ENCODE measurements at regions not wholly inside any gene's neighbourhood (a gene's known extent, or its start where the extent isn't known, plus 50 kb on each side); places are given as distances from the start of the nearest gene placed in this dataset.
A peak's percentile ranks its signal among the peaks of the same experiment; 100 is the strongest.

GRCh38 chr7:12873571-12873970, 186.1 kb downstream of the ARL4A start:
- TF ChIP-seq, protein P1, sequence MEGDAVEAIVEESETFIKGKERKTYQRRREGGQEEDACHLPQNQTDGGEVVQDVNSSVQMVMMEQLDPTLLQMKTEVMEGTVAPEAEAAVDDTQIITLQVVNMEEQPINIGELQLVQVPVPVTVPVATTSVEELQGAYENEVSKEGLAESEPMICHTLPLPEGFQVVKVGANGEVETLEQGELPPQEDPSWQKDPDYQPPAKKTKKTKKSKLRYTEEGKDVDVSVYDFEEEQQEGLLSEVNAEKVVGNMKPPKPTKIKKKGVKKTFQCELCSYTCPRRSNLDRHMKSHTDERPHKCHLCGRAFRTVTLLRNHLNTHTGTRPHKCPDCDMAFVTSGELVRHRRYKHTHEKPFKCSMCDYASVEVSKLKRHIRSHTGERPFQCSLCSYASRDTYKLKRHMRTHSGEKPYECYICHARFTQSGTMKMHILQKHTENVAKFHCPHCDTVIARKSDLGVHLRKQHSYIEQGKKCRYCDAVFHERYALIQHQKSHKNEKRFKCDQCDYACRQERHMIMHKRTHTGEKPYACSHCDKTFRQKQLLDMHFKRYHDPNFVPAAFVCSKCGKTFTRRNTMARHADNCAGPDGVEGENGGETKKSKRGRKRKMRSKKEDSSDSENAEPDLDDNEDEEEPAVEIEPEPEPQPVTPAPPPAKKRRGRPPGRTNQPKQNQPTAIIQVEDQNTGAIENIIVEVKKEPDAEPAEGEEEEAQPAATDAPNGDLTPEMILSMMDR (conservative IDR thresholded peaks at IDR 0.05; ENCODE audit: low read length) = no peak
- no peak for DNase-seq (ENCODE audit: low read depth)
- H3K4me3 ChIP-seq (ENCODE audit: low read length) = no peak overlapping the region

- no peak overlapping the region for H3K4me3 ChIP-seq (ENCODE audit: low read length)
- TF ChIP-seq, protein P1 (conservative IDR thresholded peaks at IDR 0.05; ENCODE audit: low read length) = no peak
- DNase-seq (ENCODE audit: low read depth) = no peak
Observed at GRCh38 chr7:12879139-12879538, 191.7 kb downstream of the ARL4A start.

DNA sequence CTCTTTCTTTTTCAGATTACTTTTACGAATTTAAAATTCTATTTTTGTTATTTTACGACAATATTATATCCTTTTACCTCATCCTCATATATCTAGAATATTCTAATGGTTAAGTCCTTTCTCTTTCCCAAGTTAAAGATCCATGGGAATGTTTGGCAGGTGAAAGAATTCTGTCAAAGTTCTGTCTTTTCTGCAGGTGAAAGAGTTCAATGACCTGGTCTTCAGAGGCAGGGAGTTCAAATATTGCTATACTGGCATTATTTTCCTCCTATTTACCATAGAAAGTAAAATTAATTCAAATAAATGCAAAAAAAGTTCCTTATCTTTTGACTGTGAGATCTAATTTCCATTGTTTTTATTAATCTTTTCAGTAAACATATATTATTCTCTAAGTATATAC, 194.3 kb downstream of the ARL4A start:
- TF ChIP-seq, protein P1 (conservative IDR thresholded peaks at IDR 0.05; ENCODE audit: low read length) = no peak
- no peak overlapping the region for H3K4me3 ChIP-seq (ENCODE audit: low read length)
- no peak for DNase-seq (ENCODE audit: low read depth)

- TF ChIP-seq, protein P1 (conservative IDR thresholded peaks at IDR 0.05; ENCODE audit: low read length) = no peak
- H3K4me3 ChIP-seq (ENCODE audit: low read length) = no peak overlapping the region
- DNase-seq (ENCODE audit: low read depth) = no peak
Observed at GRCh38 chr7:12882710-12883109, 195.3 kb downstream of the ARL4A start.

DNA sequence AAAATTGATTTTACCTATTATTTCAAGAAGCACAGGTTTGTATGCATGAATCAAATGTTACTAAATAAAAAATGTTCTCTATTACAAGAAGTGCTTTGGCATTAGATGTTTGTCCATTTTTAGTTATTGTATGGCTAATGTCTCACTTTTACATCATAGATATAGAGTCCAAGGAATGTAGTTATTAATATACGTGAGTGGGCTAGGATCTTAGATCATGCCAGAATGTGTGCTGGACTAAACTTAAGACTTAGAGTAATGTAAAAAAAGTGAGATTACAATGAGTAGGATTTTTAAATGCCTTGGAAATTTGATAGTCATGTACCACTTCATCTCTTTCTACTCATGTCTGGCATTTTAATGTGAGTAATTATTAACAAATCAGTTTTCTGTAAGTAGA, 196.6 kb downstream of the ARL4A start:
- no peak overlapping the region for H3K4me3 ChIP-seq (ENCODE audit: low read length)
- no peak for DNase-seq (ENCODE audit: low read depth)
- TF ChIP-seq, protein P1 (conservative IDR thresholded peaks at IDR 0.05; ENCODE audit: low read length) = no peak

DNA sequence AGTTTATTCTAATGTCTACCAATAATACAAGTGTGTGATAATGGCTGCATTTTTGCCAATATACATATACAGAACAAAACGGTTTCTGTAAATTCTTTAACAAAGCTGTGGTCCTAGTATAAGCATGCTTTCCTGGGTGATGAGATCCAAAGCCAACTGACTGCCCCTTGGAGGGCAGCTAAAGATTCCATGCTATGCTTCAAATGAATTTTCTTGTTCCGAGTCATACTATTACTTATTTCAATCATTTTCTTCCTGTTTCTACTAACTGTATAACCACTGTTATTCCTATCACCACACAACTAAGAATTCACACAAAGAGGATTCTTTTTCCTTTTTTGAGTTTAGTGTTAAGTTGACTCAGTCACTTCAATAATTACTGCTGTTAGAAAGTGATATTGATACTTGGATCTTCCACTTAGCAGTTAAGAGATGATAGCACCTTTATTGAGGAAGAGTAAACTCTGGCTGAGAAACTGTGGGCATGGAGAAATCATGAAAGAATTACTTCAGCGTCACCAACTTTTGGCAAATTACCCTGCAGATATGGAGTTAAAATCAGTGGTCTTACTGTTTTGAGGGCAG, 197.5 kb downstream of the ARL4A start:
- peak; percentile 30 for DNase-seq (ENCODE audit: low read depth)
- TF ChIP-seq, protein P1 (conservative IDR thresholded peaks at IDR 0.05; ENCODE audit: low read length) = no peak

GRCh38 chr7:12888717-12889116, 201.3 kb downstream of the ARL4A start:
- TF ChIP-seq, protein P1 (conservative IDR thresholded peaks at IDR 0.05; ENCODE audit: low read length) = no peak
- peak; percentile 75 for DNase-seq (ENCODE audit: low read depth)
- H3K4me3 ChIP-seq (ENCODE audit: low read length) = no peak overlapping the region

More for the DNA sequence above, 197.5 kb downstream of the ARL4A start:
- no peak overlapping the region for H3K4me3 ChIP-seq (ENCODE audit: low read length)

Measured in AG10803 (cell line).